ENCODE measurements at regions not wholly inside any gene's neighbourhood (a gene's known extent, or its start where the extent isn't known, plus 50 kb on each side); places are given as distances from the start of the nearest gene placed in this dataset.

GRCh38 chr18:70991577-70991976 lies 702.7 kb downstream of the SOCS6 start:
- H3K36me3 ChIP-seq: no peaks in the 10 kb centered on the region
- intact Hi-C loops (cut with DNase I; ENCODE audit: low total_unique reads): no loop called here
- H3K4me3 ChIP-seq: no peak overlapping the region
- DNase-seq: no peak
- H3K4me1 ChIP-seq: no peaks in the 10 kb centered on the region
- TF ChIP-seq CTCF (IDR thresholded peaks at IDR 0.05): no peak
- TF ChIP-seq POLR2A (IDR thresholded peaks at IDR 0.05): no peak
- no peaks in the 10 kb centered on the region for H3K27me3 ChIP-seq
- no peaks in the 10 kb centered on the region for H3K9me3 ChIP-seq
- no peak overlapping the region for H3K27ac ChIP-seq

GRCh38 chr18:70985948-70986347 lies 697.1 kb downstream of the SOCS6 start:
- no peak overlapping the region for H3K27ac ChIP-seq
- DNase-seq: no peak
- intact Hi-C loops (cut with DNase I; ENCODE audit: low total_unique reads): no loop called here
- TF ChIP-seq CTCF (IDR thresholded peaks at IDR 0.05) (no peak), POLR2A (IDR thresholded peaks at IDR 0.05) (no peak)
- H3K9me3 ChIP-seq: no peaks in the 10 kb centered on the region
- H3K27me3 ChIP-seq: no peaks in the 10 kb centered on the region
- H3K4me1 ChIP-seq: no peaks in the 10 kb centered on the region
- no peaks in the 10 kb centered on the region for H3K36me3 ChIP-seq
- no peak overlapping the region for H3K4me3 ChIP-seq

- no peaks in the 10 kb centered on the region for H3K27me3 ChIP-seq
Measured at GRCh38 chr18:70982292-70982691, 693.4 kb downstream of the SOCS6 start.

GRCh38 chr18:70981400-70982140 lies 692.7 kb downstream of the SOCS6 start:
- Histone ChIP-seq H3K27me3 (no peaks in the 10 kb centered on the region), H3K27ac (no peak overlapping the region), H3K4me3 (no peak overlapping the region), H3K9me3 (no peaks in the 10 kb centered on the region), H3K4me1 (no peaks in the 10 kb centered on the region), H3K36me3 (no peaks in the 10 kb centered on the region)
- no peak for DNase-seq
- no peak for TF ChIP-seq POLR2A (IDR thresholded peaks at IDR 0.05)
- no peak for TF ChIP-seq CTCF (IDR thresholded peaks at IDR 0.05)
- intact Hi-C loops (cut with DNase I; ENCODE audit: low total_unique reads): no loop called here

More at GRCh38 chr18:70982292-70982691, 693.4 kb downstream of the SOCS6 start:
- Histone ChIP-seq H3K27ac (no peak overlapping the region), H3K4me3 (no peak overlapping the region), H3K4me1 (no peaks in the 10 kb centered on the region), H3K9me3 (no peaks in the 10 kb centered on the region), H3K36me3 (no peaks in the 10 kb centered on the region)
- intact Hi-C loops (cut with DNase I; ENCODE audit: low total_unique reads): no loop called here
- no peak for DNase-seq
- TF ChIP-seq CTCF (IDR thresholded peaks at IDR 0.05) (no peak), POLR2A (IDR thresholded peaks at IDR 0.05) (no peak)

GRCh38 chr18:70973626-70974025 lies 684.8 kb downstream of the SOCS6 start:
- intact Hi-C loops (cut with DNase I; ENCODE audit: low total_unique reads): no loop called here
- H3K27me3 ChIP-seq: no peaks in the 10 kb centered on the region
- H3K9me3 ChIP-seq: no peaks in the 10 kb centered on the region
- no peak for DNase-seq
- H3K36me3 ChIP-seq: no peaks in the 10 kb centered on the region
- H3K4me3 ChIP-seq: no peak overlapping the region
- H3K4me1 ChIP-seq: no peaks in the 10 kb centered on the region
- TF ChIP-seq POLR2A (IDR thresholded peaks at IDR 0.05) (no peak), CTCF (IDR thresholded peaks at IDR 0.05) (no peak)
- no peak overlapping the region for H3K27ac ChIP-seq

Data from uterus (tissue), 3 donors.